Adipocyte (in vitro differentiated cells): ENCODE measurements at regions not wholly inside any gene's neighbourhood (a gene's known extent, or its start where the extent isn't known, plus 50 kb on each side); places are given as distances from the start of the nearest gene placed in this dataset.
"Not testable (repeated sequence)": the region's sequence is repeated elsewhere in the genome, so short reads cannot be mapped to it uniquely, and the experiment has no call there.

Experiments
- DNase-seq: peaks from one replicate; pipeline ENCODE4 v3.0.0-alpha.2; 2015; ENCODE audit warnings: low read depth
- H3K27me3 ChIP-seq: replicated peaks from 2 replicates; pipeline ENCODE4 v1.7.0; 2013; ENCODE audit warnings: mild to moderate bottlenecking, low read length, moderate library complexity; ENCODE audit not compliant: control insufficient read depth, insufficient read depth
- H3K36me3 ChIP-seq: 2 replicates; pipeline ENCODE4 v1.7.0; 2013; ENCODE audit warnings: low read length, mild to moderate bottlenecking, moderate library complexity; ENCODE audit not compliant: control insufficient read depth, insufficient read depth, severe bottlenecking
- H3K4me1 ChIP-seq: 2 replicates; pipeline ENCODE4 v1.7.0; 2013; ENCODE audit warnings: mild to moderate bottlenecking, low read length, moderate library complexity; ENCODE audit not compliant: control insufficient read depth, insufficient read depth
- H3K4me3 ChIP-seq: 2 replicates; pipeline ENCODE4 v1.7.0; 2013; ENCODE audit warnings: mild to moderate bottlenecking, low read length, moderate library complexity
- H3K9ac ChIP-seq: 2 replicates; pipeline ENCODE4 v1.7.0; 2013; ENCODE audit warnings: mild to moderate bottlenecking, low read length, moderate library complexity
- H3K9me3 ChIP-seq: 2 replicates; pipeline ENCODE4 v1.7.0; 2013; ENCODE audit warnings: mild to moderate bottlenecking, low read length, moderate library complexity; ENCODE audit not compliant: control insufficient read depth

- DNase-seq: no peak
- Histone ChIP-seq H3K9ac (no peak overlapping the region), H3K27me3 (no peaks in the 10 kb centered on the region), H3K4me3 (no peak overlapping the region), H3K36me3 (no peaks in the 10 kb centered on the region), H3K9me3 (no peaks in the 10 kb centered on the region), H3K4me1 (peaks cover 5% of the 10 kb centered on the region)
Measured at GRCh38 chr10:22839639-22840038, 88.2 kb upstream of the ARMC3 start.

- no peak overlapping the region for H3K9ac ChIP-seq
- no peaks in the 10 kb centered on the region for H3K27me3 ChIP-seq
- DNase-seq: no peak
- no peaks in the 10 kb centered on the region for H3K4me1 ChIP-seq
- H3K9me3 ChIP-seq: no peaks in the 10 kb centered on the region
- no peaks in the 10 kb centered on the region for H3K36me3 ChIP-seq
- H3K4me3 ChIP-seq: no peak overlapping the region
Measured at GRCh38 chr10:22837771-22838170, 90.1 kb upstream of the ARMC3 start.

DNA sequence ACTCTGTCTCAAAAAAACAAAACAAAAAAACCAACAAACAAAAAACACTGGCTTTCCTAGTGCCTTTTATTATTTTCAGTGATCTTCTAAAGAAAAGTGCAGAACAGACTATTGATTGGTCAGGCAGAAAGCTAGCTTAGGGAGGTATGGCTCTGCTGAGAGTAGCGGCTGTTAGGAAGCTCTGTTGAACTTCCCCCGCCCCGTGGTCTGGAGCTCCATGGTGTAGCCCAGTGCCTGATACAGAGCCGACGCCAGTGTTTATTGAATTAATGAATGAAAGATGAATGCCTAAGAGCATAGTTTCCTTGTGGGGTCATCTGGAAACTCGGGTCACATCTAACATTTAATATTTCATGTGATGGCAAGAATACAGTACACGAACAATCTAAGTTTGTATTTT is 90.5 kb upstream of the ARMC3 start:
- Histone ChIP-seq H3K4me3 (no peak overlapping the region), H3K9me3 (no peaks in the 10 kb centered on the region), H3K27me3 (no peaks in the 10 kb centered on the region), H3K4me1 (no peaks in the 10 kb centered on the region), H3K9ac (no peak overlapping the region), H3K36me3 (no peaks in the 10 kb centered on the region)
- DNase-seq: no peak

GRCh38 chr10:22834471-22834870 is 93.4 kb upstream of the ARMC3 start:
- no peak overlapping the region for H3K4me3 ChIP-seq
- no peak overlapping the region for H3K9ac ChIP-seq
- no peaks in the 10 kb centered on the region for H3K27me3 ChIP-seq
- H3K4me1 ChIP-seq: peaks cover 2% of the 10 kb centered on the region
- no peak for DNase-seq
- no peaks in the 10 kb centered on the region for H3K36me3 ChIP-seq
- H3K9me3 ChIP-seq: no peaks in the 10 kb centered on the region

- Histone ChIP-seq H3K9ac (no peak overlapping the region), H3K4me1 (peaks cover 9% of the 10 kb centered on the region), H3K4me3 (no peak overlapping the region), H3K27me3 (no peaks in the 10 kb centered on the region), H3K36me3 (no peaks in the 10 kb centered on the region), H3K9me3 (no peaks in the 10 kb centered on the region)
- DNase-seq: no peak
Measured at GRCh38 chr10:22833781-22834180, 94.1 kb upstream of the ARMC3 start.

- no peak for DNase-seq
- H3K9me3 ChIP-seq: no peaks in the 10 kb centered on the region
- no peaks in the 10 kb centered on the region for H3K27me3 ChIP-seq
- no peak overlapping the region for H3K9ac ChIP-seq
- H3K4me1 ChIP-seq: peaks cover 12% of the 10 kb centered on the region
- no peak overlapping the region for H3K4me3 ChIP-seq
- no peaks in the 10 kb centered on the region for H3K36me3 ChIP-seq
Measured at GRCh38 chr10:22833353-22833752, 94.5 kb upstream of the ARMC3 start.

GRCh38 chr10:22832851-22833250 is 95.0 kb upstream of the ARMC3 start:
- Histone ChIP-seq H3K9me3 (no peaks in the 10 kb centered on the region), H3K9ac (no peak overlapping the region), H3K36me3 (no peaks in the 10 kb centered on the region), H3K27me3 (no peaks in the 10 kb centered on the region), H3K4me1 (peaks cover 16% of the 10 kb centered on the region), H3K4me3 (no peak overlapping the region)
- no peak for DNase-seq

DNA sequence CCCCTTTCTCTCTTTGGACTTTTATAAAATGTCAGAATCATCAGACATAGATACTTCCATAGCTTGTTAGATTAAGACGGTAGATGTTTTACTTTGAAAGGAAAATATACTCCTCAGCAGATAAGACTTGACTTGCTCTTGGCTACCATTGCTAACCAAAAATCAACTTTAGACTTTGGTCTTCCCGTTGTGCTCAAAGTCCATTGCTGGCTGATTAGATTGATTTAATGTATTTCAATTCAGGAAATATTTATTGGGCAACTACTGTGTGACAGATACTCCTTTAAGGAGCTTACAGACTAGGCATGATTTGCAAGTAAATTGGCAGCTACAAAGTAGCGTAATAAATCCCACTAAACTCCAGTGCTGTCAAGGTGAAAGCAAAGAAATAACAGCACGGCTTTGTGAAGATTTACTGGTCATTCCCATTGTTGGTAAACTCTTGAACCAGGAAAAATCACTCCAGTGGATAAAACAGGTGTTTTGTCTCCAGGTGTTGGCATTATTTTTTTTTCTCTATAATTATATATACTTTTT is 95.7 kb upstream of the ARMC3 start:
- no peaks in the 10 kb centered on the region for H3K27me3 ChIP-seq
- H3K4me3 ChIP-seq: no peak overlapping the region
- H3K9ac ChIP-seq: no peak overlapping the region
- H3K9me3 ChIP-seq: no peaks in the 10 kb centered on the region
- DNase-seq: no peak
- H3K36me3 ChIP-seq: no peaks in the 10 kb centered on the region
- peaks cover 16% of the 10 kb centered on the region for H3K4me1 ChIP-seq

GRCh38 chr10:22831586-22831985 is 96.3 kb upstream of the ARMC3 start:
- no peak overlapping the region for H3K9ac ChIP-seq
- H3K36me3 ChIP-seq: no peaks in the 10 kb centered on the region
- no peaks in the 10 kb centered on the region for H3K27me3 ChIP-seq
- no peak for DNase-seq
- no peaks in the 10 kb centered on the region for H3K9me3 ChIP-seq
- H3K4me3 ChIP-seq: no peak overlapping the region
- H3K4me1 ChIP-seq: peaks cover 16% of the 10 kb centered on the region

GRCh38 chr10:22828712-22829111 is 99.1 kb upstream of the ARMC3 start:
- H3K9ac ChIP-seq: peak overlapping the region; percentile 74
- peak; percentile 61 for DNase-seq
- peaks cover 30% of the 10 kb centered on the region for H3K4me1 ChIP-seq
- H3K27me3 ChIP-seq, H3K4me3 ChIP-seq, H3K36me3 ChIP-seq, H3K9me3 ChIP-seq: not testable (repeated sequence)

DNA sequence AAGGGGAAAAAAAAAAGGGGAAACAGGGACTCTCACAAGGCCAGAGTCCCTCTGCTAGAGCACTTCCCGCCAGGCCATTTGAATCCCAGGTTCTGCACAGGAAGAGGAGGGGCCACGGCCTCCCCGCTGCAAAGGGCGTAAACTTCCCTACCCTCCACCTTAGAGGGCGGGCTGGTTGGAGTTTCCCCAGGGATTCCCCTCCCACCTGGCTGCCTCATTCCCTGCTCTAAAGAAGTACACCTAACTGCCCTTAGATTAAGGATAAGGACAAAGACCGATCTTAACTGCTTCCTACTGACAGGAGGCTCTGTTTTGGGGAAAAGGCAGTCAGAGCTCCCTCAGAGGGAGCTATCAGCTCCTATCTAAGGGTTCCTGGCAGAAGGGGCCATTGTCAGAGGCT is 102.0 kb upstream of the ARMC3 start:
- Histone ChIP-seq H3K9me3 (no peaks in the 10 kb centered on the region), H3K4me3 (no peak overlapping the region), H3K27me3 (no peaks in the 10 kb centered on the region), H3K4me1 (peaks cover 44% of the 10 kb centered on the region), H3K36me3 (no peaks in the 10 kb centered on the region), H3K9ac (no peak overlapping the region)
- no peak for DNase-seq

DNA sequence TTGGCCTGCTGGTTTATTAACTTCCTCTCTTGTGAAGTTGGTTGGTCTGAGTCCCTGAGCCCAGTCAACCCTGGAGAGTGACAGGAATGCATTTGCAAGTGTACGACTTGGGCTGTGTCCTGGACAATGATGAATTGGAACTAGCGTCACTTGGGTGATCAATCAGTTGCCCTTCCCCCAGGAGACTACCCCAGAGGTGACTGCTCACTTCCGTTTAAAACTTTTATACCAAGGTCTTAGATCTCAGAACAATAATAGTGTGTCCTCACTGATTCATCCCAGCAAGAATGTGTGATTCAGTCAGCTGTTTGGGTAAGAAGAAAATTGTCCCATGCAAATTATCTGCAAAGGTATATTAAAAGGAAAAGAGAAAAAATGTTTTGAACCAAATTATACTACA is 102.9 kb upstream of the ARMC3 start:
- H3K9ac ChIP-seq: no peak overlapping the region
- DNase-seq: peak; percentile 23
- H3K4me1 ChIP-seq: peaks cover 44% of the 10 kb centered on the region
- H3K27me3 ChIP-seq: no peaks in the 10 kb centered on the region
- H3K4me3 ChIP-seq: no peak overlapping the region
- no peaks in the 10 kb centered on the region for H3K9me3 ChIP-seq
- H3K36me3 ChIP-seq: no peaks in the 10 kb centered on the region
